ENCODE measurements at regions not wholly inside any gene's neighbourhood (a gene's known extent, or its start where the extent isn't known, plus 50 kb on each side); places are given as distances from the start of the nearest gene placed in this dataset.

DNA sequence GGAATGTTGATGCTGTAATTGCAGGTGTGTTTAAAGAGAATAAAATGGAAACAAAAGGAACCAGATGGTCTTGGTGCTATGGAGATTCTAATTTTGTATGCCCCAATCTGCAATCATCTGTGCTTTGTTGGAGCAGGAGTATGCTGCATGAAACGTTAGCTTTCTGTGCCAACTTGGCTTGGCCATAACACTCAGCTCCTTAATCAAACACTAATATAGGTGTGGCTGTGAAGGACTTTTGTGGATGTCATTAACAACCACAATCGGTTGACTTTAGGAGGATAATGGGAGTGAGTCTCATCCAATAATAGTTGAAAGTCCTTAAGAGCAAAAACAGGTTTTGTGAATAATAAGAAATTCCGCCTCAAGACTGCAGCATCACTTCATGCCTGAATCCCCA, 399.2 kb downstream of the NLGN4X start:
- no peak for DNase-seq (ENCODE audit: low spot score)

DNA sequence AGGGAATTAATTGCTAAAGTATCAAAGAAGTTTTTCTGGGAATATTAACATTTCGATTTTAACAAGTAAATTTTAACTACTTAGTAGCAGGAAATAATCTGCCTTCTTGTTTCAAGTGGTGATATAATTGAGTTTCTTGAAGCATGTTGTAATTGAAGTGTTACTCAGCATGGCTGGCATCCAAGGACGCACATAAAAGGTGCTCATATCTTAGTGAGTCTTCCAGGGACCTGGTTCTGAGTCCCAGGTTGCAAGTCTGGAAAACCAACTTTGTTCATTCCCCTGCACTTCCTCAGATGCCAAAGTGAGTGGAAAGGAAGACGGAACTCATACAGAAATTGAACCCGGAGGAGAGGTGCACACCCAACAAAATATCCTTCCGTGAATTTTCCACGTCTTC, 399.6 kb downstream of the NLGN4X start:
- no peak for DNase-seq (ENCODE audit: low spot score)

DNA sequence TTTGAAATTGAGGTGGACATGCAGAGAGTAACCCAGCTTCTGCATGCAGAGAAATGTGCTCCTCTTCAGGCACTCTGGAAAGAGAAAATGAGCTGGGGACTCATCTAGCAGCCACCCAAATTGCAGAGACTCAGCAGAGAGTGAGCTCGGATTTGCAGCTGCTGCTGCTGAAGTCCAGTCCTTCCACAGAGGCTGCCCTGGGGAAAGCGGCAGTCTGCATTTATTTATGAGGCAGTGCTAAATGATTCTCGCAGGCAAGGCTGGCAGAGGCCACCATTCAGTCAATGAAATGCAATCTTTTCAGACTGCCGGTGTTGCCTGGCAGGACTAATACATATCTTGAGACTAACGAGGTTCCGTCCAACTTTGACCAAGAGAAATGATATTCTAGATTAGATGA, 404.8 kb downstream of the NLGN4X start:
- no peak for DNase-seq (ENCODE audit: low spot score)

DNA sequence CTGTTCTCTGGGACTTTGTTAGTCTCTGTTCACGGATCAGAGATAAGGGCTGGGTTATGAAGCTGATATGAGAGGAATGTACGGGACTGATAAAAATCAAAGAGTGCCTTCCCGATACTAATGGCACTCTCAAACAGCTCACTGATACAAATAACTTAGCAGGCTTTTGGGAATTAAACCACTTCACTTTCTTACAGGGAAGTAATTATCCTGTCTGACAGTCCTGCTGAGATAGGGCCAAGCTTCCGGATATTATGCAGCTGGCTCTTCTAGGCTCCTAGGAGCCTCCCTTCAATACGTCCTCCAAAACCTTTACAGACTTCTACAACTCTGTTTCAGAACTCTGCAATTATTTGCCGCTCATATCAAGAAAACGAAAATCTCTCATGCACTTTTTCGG, 418.0 kb downstream of the NLGN4X start:
- no peak for DNase-seq (ENCODE audit: low spot score)

DNA sequence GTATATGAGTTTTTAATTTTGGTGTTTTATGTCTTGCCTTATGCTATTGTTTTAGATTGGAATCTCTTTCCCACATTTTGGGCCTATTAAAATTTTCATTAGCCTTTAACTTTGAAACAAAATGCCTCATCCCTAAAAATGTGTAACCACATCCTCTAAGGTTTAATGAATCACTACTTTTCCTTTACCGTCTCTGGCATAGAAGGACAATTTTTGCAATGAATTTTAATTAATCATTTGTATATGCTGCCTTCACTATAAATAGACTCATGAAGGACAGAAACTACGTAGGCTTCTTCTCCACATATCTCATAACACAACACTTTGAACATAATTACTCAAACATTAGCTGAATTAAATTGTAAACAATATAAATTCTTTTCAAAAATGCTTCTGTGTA, 421.5 kb downstream of the NLGN4X start:
- no peak for DNase-seq (ENCODE audit: low spot score)

DNA sequence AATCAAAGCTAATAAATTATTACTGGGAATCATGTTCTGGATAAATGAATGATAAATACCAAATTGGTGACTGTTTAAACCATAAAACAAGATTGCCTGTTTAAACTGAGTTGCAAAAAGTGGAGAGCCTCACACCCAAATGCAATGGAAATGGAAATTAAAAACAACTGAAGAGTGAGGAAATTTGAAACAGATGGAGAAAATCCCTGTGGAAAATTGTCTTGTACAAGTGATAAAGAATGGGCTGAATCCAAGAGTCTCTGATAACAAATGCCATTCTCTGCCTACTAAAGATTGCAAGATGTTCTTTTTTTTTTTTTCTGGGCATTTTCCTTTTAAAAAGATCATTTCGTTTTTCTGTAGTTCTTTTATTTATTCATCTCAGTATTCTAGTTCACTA, 426.3 kb downstream of the NLGN4X start:
- DNase-seq (ENCODE audit: low spot score): no peak

DNA sequence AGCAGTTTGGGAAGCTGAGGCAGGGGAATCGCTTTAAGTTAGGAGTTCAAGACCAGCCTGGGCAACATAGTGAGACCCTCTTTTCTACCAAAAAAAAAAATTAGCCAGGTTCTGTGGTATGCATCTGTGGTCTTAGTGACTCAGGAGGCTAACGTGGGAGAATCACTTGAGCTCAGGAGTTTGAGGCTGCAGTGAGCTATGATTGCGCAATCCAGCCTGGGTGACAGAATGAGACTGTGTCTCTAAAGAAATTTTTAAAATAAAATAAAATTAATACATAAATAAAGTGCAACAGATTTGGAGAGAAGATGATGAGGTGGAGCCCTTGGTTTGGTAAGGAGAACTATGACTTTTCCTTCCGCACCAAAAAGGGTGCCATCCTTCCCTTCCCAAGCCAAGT, 436.9 kb downstream of the NLGN4X start:
- no peak for DNase-seq (ENCODE audit: low spot score)

DNA sequence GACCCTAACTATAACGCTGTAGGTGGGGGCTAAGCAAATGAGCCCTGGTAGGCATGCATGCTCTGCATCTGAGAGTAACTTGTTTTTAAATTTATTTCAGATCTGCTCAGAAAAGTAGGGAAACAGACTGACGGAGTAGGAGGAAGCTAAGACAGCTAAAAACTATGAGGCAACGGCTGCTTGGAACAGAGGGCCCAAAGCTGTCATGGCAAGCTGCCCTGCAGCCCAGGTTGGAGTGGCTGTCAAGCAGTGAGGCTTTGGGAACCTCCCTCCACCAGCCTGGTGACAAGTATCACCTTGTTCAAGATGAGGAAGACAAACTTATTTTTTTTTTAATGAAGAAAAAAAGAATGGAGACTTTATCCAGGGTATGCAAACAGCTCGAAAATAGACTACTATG, 439.8 kb downstream of the NLGN4X start:
- no peak for DNase-seq (ENCODE audit: low spot score)

DNA sequence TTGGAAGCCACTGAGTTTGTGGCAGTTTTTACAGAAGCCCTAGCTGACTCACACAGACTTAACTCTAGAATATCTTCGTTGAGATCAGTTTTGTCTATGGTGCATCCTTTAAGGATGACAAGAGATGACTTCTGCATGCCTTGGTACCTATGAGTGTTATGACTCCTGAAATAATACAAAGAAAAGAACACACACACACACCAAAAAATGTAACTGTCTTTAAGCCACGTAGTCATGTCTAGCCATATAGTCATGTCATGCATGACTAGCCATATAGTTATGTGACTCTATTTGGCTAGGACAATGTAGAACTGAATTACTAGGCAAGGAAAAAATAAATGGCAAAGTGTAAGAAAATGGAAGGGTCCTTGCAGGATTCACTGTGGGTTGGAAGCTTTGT, 447.8 kb downstream of the NLGN4X start:
- DNase-seq (ENCODE audit: low spot score): no peak

DNA sequence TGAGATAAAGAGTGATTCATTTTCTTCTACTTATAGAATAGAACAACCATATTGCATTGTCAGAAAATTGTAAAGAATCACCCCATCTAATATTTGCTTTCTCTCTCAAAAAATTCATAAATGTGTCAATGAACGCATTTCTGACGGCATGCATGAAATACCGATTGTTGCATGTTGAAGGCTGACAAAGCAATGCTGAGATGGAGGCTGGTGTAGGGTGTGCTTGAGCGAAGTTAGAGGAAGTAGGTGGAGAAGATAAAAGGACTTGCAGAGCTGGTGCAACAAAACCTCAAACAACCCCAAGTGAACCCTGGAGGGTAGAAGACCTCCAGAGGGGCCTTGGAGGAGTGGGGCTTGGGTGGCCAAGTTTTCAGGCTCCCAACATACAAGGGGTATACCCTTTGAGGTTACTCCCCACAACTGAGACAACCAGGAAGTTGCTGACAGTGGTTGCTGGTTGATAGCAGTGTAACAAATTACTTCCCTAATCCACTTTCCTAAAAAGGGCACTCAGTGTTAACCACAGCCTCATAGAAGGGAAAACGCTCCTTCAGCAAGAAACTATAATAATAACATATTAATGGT, 452.7 kb downstream of the NLGN4X start:
- no peak for DNase-seq (ENCODE audit: low spot score)

DNA sequence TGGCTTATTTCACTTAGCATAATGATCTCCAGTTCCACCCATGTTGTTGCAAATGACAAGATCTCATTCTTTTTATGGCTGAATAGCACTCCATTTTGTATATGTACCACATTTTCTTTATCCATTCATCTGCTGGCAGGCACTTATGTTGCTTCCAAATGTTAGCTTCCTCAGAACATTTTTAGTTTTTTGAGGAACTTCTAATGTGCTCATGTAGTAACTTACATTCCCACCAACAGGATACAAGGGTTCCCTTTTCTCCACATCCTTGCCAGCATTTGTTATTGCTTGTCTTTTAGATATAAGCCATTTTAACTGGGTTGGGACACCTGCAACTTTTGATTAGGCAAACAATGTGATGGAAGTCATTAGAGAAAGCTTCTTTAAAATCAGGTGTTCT, 454.2 kb downstream of the NLGN4X start:
- no peak for DNase-seq (ENCODE audit: low spot score)

DNA sequence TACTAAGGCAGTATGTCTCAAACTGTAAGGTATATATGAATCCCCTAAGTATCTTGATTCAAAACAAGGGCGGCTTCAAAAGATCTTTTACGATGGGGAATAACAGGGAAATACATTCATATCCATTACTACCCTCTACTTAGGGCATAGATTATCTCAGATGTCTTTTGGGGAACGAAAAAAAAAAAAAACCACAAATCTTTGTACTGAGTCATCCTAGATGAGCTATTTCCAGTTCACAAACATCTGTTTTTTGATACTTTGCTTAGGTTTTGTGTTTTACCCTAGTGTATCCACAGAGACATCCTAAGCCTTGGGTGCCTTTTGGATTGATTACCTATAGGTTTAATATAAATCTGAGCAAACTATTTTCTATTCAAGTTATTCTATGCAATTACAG, 457.2 kb downstream of the NLGN4X start:
- no peak for DNase-seq (ENCODE audit: low spot score)

DNA sequence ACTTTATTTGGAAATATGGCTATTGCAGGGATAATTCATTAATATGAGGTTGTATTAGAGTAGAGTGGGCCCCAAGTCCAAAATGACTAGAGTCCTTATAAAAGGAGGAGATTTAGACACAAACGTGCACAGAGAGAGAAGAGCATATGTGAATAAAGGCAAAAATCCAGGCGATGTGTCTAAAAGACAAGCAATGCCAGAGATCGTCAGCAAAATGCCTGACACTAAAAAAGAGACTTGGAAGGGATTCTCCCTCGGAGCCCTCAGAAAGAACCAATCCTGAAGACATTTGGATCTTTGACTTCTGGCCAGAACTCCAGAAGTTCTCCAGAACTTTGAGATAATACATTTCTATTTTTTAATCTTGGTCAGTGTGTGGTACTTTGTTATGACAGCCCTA, 472.1 kb downstream of the NLGN4X start:
- DNase-seq (ENCODE audit: low spot score): no peak

DNA sequence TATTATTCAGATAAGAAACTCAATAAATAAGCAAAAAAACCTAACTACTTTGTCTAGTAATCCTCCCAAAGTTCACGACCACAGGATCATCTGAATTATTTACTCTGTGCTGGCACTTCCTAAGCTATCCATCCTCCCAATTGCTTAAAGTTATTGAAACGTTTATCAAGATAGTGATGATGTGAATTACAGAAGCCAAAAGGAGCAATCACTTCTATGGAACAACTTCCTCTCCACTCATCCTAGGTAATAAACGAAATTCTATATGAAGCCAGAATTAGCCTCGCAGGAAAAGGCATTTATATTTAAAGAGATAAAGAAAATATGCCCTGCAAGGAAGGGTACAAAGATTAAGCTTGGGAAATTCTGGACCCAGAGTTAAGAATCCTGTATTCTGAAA, 475.4 kb downstream of the NLGN4X start:
- no peak for DNase-seq (ENCODE audit: low spot score)

DNA sequence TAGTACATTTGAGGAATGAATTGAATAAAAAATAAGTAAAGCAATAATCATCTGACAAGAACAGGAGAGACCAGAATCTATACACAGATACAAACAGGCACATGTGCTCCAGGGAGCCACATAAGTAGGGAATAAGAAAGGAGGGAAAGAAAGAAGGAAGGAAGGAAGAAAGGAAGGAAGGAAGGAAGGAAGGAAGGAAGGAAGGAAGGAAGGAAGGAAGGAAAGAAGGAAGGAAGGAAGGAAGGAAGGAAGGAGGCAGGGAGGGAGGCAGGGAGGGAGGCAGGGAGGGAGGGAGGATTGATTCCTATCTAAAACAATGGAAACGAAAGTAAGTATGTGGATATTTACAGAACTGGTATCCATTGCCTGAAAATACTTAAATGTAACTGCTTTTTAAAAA, 475.8 kb downstream of the NLGN4X start:
- DNase-seq (ENCODE audit: low spot score): no peak

DNA sequence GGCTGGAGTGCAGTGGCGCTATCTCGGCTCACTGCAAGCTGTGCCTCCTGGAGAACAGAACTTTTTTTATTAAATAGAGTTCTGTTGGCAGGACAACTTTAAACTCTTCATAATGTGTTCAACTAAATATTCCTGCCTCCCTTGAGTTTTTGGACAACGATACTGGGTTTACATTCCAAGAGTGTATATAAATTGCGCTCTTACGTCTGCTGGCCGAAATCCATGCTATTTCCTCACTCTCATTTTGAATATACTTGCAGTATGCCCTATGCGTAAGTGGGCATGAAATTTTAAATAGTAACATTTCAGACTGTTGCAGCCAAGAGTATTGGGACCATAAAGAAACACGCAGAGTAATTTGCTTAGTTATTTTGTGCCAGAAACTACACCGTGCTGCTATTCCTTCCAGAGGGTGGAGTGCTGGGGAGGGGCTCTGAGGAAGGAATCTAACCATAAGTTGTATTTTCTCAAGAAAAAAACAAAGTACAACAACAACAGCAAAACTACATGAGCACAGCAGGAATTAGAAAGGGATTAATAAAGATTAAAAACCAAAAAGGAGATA, 480.0 kb downstream of the NLGN4X start:
- DNase-seq (ENCODE audit: low spot score): no peak

DNA sequence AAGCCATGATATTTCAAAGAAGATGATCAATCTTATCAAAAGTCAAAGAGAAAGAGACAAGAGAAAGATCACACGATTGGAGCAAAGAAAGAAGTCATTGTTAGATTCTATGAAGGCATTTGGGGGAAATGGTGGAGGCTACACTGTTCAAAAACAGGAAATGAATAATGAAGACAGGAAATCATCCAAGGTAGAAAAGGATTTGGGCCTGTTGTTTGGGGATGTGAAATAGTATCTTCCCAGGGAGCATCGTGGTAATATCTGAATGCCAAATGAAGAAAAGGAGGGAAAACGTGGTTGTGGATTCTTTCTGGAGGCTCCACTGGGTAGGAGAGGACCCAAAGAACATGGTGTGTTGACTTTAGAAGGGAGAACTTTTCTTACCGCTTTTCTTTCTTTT, 482.4 kb downstream of the NLGN4X start:
- DNase-seq (ENCODE audit: low spot score): no peak

DNA sequence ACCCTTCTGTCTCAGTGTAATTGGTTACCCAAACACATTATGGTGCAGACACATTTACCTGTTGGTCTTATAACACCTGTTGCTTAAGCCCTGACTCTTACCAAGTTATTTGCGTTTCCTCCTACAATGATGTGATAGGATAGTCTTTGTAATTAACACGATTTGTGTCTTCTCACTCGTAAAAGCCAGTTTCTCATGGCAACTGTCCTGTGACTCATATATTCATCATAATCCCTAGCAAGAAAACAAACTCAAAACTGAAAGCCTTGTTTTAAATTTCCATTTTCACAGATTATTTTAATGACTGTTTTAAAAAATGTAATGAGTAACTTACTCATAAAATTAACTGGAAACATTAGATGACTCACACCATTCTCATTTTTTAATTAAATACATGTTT, 495.2 kb downstream of the NLGN4X start:
- no peak for DNase-seq (ENCODE audit: low spot score)

DNA sequence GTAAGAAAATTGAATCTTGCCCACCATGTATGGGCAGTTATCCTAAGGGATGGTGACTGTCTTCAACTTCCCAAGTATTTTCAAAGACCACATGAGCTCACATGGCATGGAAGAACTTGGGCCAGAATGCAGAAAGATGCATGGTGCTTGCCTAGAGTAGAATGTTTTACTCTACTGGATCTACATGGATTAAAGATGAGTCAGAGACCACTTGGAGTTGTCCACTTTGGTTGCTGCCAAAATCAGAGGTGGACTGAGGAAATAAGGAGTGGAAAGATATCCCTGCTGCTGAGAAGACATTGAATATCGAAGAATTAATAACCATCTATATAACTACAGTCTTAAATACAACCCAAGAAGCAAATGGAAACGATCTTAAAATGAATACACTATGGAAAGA, 498.1 kb downstream of the NLGN4X start:
- DNase-seq (ENCODE audit: low spot score): no peak

DNA sequence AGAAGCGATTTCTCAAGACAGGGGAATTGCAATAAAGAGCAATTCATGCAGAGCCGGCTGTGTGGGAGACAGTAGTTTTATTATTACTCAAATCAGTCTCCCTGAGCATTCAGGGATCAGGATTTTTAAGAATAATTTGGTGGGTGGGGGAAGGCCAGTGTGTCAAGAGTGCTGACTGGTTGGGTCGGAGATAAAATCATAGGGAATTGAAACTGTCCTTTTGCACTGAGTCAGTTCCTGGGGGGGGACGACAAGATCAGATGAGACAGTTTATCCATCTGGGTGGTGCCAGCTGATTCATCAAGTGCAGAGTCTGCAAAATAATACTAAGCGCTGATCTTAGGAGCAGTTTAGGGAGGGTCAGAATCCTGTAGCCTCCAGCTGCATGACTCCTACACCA, 502.4 kb downstream of the NLGN4X start:
- peak; percentile 21 for DNase-seq (ENCODE audit: low spot score)

DNA sequence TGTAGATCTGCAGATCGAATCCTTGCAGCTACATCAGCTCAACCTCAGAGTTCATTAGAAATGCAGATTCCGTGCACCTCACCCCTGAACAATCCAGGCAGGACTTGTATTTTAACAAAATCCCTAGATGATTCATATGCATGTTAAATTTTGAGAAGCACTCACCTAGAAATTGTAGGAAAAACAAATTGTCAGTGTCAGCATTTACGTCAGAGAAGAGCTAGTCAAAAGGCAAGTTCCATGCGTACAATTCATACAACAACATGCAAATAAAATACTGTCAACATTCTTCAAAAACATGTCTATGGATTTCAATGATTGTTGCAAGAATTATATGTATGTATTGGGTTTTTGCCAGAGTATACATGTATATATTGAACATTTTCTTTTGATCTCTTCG, 504.5 kb downstream of the NLGN4X start:
- no peak for DNase-seq (ENCODE audit: low spot score)

DNA sequence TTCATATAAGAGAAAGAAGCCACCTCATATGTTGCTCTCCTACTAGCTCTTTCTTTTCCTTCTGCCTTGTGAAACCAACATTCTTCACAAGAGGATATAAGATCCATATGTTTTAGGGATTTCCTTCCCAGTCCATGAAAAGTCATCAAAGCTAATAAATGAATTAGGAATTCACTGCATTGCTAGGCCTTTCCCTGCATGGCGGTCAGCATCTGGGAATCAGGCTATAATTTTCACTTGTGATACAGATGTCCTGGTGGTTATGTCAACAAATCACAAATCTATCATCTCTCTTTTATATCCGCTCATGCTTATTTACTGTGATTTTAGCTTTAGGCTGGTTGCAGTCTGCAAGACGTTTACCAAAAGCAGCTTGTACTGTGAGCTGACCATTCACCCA, 510.0 kb downstream of the NLGN4X start:
- DNase-seq (ENCODE audit: low spot score): no peak

DNA sequence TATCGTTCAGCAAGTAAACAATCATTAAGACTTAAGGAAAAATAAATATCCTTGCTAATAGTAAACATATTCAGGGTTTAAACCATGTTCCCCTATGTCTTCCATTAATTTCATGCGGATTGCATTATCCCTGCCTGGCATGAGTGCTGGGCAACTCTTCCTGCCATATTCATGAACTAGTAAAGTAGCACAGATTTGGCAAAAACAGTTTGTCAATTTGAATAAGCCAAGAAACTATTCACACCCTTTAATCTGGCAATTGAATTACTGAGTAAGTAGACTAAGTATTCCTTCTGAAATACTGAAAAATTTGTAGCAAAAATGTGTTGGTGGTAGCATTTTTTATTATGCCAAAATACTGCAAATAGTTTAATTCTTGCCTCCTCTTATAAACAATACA, 512.0 kb downstream of the NLGN4X start:
- no peak for DNase-seq (ENCODE audit: low spot score)

DNA sequence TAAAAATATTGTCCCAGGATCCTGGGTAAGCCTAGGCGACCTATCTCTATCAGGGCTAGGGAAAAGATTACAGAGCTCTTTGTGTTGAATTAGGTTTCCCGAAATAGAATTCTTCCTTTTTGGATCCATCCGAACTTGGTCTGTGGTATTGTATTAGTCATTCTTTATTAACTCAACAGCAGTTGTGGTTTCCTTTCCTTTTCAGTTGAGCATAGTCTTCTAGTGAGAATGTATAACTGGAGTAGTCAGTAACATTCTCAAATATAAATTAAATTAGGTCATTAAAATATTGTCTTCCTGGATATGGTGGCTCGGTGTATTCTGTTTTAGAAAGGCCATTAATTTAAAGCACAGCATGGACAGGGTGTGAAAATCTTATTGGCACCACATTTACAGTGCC, 520.4 kb downstream of the NLGN4X start:
- no peak for DNase-seq (ENCODE audit: low spot score)

DNA sequence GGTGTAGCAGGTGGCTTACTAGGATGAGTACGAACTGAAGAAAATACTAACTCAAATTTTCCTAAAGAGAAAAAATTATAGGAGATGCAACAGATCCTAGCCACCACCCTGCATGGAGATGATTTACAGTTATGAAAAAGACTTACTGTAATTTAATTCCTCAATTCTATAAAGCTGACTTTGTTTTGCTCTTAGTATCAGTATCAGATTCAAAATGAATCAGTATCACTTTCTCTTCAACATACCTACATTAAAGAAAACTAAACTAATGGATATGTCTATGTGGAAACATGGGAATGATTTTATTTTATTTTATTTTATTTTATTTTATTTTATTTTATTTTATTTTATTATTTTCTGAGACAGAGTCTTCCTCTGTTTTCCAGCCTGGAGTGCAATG, 525.8 kb downstream of the NLGN4X start:
- DNase-seq (ENCODE audit: low spot score): no peak
